HG03439 (cell line): ENCODE measurements at regions not wholly inside any gene's neighbourhood (a gene's known extent, or its start where the extent isn't known, plus 50 kb on each side); places are given as distances from the start of the nearest gene placed in this dataset.
A peak's percentile ranks its signal among the peaks of the same experiment; 100 is the strongest.
"Not testable (repeated sequence)": the region's sequence is repeated elsewhere in the genome, so short reads cannot be mapped to it uniquely, and the experiment has no call there.

ENCODE experiments used
- ATAC-seq: cut with Tn5 transposase; IDR thresholded peaks from one replicate; pipeline ENCODE4 v1.9.1; 2021; ENCODE audit warnings: mild to moderate bottlenecking, moderate library complexity; ENCODE audit not compliant: unreplicated experiment

DNA sequence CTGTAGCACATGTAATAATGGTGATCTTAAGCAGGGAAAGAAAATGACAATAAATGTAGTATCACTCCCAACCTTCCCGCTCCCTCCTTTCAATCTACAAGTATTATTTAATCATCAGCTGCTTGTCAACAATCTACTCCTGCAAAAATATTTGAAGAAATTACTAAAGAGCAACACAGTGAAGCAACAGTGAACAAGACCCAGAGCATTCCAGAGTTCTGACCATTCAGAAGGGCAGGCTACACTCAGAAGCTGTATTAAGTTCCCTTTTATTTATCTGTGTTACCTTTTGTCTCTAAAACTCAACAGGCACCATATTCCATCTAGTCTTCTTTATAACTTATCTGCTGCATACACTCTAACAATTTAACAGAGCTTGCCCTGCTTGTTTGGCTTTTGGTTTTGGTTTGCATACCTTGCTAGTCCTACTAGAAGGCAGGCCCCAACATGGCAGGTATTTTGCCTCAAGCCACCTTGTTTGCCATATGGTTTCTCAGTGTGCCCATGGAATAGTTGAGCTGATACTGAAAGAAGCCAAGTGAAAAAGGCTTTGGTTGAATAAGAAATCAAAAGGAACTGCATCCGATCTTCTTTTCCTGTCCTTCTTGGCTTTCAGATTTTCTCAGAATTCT is 253.9 kb downstream of the CEMIP2 start:
- ATAC-seq, result no peak

GRCh38 chr9:71509054-71509453 is 259.3 kb downstream of the CEMIP2 start:
- ATAC-seq, result no peak

- not testable (repeated sequence) for ATAC-seq
These were observed 260.2 kb downstream of the CEMIP2 start for GRCh38 chr9:71508141-71508540.

DNA sequence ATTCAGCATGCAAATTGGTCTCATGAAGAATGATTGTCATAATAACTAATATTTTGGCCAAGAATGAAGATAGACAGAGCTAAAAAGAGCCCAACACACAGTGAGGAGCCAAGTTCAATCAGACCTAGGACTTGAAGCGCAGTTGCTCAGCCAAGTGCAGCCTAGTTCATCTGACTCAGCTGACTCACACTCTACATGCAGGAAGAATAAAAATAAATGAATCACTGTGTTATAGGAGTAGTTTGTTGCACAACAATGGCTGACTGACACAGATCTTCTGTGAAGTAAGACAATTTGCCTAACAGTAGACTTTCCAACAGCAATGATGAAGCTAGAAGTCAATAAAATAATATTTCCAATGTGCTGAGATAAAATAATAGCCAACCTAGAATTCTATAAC is 261.5 kb downstream of the CEMIP2 start:
- ATAC-seq, result no peak

GRCh38 chr9:71504636-71505035 is 263.7 kb downstream of the CEMIP2 start:
- no peak for ATAC-seq

GRCh38 chr9:71498691-71499090 is 269.6 kb downstream of the CEMIP2 start:
- ATAC-seq, result no peak

DNA sequence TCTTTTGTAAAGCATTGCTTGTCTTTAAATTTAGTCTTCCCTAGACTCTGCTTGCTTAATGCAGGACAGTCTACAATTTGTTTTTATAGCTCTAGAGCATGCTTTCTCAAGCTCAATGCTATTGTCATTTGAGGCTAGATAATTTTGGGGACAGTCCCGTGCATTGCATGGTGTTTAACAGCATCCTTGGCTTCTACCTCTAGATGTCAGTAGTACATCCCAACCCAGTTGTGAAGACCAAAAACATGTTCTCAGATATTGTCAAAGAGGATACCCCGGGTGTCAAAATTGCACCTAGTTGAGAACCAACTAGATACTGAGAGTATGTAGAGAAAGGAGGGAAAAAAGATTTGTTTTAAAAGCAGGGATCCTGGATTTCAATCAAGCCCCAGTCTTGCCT is 277.5 kb downstream of the CEMIP2 start:
- ATAC-seq, result no peak

DNA sequence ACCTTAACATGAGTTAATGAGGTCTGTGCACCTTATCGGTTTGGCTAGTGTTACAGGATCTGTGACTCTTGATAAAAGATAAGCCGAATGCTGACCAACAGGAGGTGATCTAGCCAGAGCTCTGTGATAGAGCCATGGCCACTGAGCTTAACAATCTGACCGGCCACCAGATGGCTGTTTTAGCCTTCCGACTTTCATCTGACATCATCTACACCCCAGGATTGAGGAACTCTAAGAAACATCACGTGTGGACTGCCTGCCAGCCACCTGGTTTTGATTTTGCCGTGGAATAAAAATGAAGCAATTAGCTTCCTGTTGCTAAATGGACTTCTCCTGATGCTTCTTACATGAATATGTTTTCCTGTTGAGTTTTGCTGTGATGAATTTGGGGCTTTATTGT is 281.3 kb downstream of the CEMIP2 start:
- no peak for ATAC-seq

DNA sequence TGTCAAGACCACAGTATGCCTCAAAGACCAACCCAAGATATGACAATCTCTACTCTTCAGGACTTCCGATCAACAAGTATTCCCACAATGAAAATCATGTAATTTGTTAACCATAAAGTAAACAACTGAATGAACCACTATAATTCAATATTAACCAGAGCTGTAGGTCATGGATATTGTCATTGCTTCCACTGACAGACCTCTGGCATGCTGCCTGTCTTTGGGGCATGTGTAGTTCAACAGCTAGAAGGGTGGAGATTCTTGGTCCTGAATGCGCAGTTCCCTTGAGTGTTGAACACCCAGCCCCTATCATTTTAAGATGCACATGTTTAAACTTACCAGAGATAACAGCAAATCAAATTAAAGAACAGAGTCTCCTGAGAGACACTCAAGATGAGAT is 283.0 kb downstream of the CEMIP2 start:
- ATAC-seq, result no peak

DNA sequence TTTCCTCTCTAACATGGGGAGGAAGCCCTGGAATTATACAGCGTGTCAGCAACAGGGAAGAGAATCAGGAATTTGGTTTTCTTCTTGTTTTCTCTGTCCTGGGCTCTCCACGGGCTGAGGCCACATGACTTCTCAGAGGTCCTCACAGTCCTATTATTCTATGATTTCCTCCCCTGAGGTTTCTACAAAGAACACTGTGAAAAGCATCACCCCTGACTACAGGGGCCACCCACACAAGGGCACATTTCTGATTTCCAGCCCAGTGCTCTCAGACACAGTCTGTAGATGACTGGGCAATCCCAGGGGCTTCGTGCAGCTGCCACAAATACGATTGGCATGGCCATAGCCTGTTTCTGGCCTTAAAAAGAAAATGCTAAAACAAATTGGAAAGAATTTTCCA is 284.9 kb downstream of the CEMIP2 start:
- ATAC-seq, result no peak

GRCh38 chr9:71479621-71480020 is 288.7 kb downstream of the CEMIP2 start:
- no peak for ATAC-seq

DNA sequence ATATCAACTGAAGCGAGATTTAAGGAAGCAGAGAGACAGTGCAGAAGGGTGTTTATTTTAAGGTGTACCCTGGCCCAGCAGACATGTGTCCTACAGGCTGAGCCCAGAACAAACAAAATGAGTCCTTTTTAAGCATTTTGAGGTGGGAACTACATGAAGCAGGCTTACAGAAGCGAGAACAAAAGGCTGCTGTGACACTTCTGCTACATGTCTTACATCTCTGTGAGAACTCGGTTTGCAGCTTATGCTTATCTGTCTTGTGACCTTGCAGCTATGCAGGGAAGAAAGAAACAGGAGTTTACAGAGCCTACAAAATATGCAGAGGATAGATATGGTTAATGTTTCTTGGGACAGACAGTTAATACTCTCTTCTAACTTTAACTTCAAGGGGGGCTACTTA is 295.9 kb downstream of the CEMIP2 start:
- ATAC-seq, result no peak

DNA sequence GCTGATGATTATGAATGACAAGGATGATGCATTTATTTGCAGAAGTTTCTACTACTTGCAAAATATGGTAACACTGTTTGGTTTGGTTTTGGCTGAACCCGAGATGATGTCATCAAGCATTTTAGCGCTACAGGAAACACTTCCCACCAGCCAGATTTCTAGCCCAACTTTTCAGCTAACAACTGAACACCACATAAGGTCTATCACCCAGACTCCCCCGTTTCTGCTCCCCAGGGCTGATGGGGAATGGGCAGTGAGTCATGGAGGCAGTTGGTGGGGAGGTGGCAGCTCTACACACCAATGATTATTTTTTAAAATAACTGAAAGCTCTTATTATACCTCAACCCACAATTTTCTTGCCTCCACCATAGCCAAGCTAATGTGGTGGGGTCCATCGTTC is 302.9 kb downstream of the CEMIP2 start:
- no peak for ATAC-seq

DNA sequence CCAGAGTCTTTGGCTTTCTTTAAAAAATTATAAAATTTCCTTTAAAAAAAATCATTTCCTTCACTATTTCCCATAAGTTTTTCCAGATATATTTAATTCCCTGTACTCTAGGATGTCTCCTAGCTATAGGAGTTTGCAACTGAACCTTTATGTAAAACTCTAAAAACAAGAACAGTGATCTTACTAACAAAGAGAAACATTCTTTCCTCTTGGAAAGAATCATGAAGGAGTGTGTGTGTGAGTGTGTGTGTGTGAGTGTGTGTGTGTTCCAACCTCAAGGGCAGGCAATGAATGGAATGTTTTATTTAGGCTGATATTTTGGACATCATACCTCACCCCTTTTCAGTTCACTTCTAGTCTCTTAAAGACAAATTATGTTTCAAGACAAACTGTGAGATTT is 309.2 kb downstream of the CEMIP2 start:
- ATAC-seq, result no peak

DNA sequence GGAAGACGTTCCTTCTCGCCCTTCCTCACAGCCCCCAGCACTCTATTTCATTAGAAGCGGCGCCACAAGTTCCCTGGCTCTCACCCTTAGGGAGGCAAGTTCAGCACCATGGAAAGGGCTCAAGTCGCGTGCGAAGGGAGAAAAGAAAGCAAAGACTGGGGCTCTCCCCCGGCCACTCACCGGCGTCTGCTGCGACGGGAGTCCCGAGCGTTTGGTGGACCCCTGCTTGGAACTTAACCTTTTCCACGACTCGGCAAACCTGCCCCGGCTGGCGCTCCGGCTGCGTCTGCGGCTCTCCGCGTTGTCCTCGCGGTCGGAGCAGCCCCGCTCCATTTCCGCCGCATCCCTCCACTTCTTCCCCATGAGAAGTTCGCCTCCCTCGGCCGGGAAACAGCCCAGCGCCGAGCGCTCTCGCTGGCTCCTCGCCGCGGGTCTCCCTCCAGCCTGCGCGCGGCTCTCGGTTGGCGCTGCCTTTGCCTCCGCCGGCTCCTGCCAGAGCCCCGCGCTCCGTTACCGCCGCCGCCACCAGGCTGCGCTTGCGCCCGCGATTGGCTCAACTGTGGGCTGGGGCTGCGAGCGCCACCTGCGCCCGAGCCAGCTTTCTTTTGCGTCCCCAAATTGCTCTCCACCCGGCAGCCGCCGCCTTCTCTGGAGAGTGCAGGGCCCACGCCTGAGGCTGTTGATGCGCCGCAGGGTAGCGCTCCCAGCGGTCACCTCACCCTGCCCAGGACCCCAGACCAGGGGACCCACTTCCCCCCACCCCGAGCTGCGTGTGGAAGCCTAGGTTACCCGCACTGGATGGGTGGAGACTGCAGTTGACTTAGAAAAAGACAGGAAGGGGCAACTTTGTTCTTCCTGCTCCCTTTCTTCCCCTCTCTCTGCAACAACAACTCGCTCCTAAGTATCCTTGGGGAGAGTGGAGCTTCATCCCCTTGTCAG is 321.6 kb downstream of the CEMIP2 start:
- peak; percentile 85 for ATAC-seq

DNA sequence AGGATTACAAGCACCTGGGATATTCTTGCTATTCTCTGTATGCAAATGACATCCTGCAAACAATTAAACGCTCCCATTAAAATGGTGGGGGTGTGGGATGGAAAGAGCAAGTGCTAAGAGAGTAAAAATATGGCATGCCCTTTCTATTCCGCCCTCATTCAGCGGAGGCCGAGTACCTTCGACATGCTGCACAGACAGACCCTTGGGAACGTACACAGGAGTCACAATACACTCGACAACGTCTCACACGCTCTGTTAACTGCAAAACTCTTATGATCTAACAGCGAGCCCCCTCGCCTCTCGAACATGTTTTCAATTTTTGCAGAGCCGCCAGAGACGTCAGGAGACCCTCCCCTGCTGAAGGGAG is 322.2 kb downstream of the CEMIP2 start:
- no peak for ATAC-seq

- no peak for ATAC-seq
These were observed 321.5 kb upstream of the TRPM3 start for GRCh38 chr9:71442937-71443336.

DNA sequence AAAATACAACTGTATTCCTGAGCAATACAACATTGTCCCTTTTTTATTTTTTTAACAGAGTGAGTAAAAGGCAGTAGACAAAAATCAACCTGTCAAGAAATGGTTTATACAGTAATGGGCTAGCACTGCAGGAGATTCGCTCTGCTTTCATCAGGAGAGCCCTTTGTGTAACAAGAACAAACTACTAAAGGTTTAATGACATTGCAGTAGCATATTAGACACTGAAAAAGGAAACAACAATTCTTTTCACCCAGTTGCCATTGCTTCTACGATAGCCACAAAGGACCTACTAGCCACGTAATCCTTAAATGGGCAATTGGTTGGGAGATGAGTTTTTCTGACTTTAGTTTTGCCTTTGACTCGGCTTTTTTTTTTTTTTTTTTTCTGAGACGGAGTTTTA is 319.8 kb upstream of the TRPM3 start:
- no peak for ATAC-seq

- ATAC-seq, result no peak
These were observed 310.5 kb upstream of the TRPM3 start for GRCh38 chr9:71431931-71432330.

DNA sequence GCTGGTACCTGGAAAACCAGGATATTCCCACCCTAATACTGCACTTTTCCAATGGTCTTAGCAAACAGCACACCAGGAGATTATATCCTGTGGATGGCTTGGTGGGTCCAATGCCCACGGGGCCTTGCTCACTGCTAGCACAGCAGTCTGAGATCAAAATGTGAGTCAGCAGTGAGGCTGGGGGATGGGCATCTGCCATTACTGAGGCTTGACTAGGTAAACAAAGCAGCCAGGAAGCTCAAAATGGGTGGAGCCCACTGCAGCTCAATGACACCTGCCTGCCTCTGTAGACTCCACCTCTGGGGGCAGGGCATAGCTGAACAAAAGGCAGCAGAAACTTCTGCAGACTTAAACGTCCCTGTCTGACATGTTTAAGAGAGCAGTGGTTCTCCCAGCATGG is 285.9 kb upstream of the TRPM3 start:
- ATAC-seq, result not testable (repeated sequence)

DNA sequence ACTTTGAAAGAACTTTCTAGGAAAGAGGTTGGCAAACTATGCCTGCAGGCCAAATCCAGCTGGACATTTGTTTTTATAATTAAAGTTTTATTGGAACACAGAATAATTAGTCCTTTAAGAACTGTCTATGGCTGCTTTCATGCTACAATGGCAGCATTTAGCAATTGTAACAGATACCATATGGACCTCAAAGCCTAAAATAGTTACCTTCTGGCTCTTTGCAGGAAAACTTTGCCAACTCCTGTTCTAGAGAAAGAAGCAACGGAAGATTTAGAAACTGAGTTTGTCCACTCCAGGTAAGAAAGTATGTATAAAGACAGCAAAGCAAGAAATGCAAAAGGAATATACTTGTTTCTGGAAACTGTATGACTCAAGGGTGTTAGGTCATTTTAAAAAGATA is 281.7 kb upstream of the TRPM3 start:
- ATAC-seq, result no peak

DNA sequence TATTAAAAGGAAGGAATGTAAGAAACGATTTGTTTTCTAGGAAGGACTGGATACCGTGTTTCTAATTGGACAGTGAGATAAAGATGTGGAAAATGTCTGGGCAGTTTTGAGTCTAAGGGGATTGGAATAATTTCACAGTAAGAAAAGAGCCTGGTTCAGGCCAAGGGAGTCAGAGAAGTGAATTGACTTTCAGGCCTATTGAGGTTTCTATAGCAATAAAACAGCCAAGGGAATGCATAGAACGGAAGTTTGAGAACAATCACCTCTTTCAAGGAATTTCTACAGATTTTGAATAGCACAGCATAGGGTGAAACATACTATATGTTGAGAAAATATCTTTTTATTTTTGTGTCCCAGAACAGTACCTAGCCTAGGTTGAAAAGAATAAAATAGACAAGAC is 271.6 kb upstream of the TRPM3 start:
- no peak for ATAC-seq
